SU-DHL-6 (cell line): ENCODE measurements at regions not wholly inside any gene's neighbourhood (a gene's known extent, or its start where the extent isn't known, plus 50 kb on each side); places are given as distances from the start of the nearest gene placed in this dataset.

Experiments
- H2AFZ ChIP-seq: fragments of 200-600 bp; sonication (generic); 2 replicates; pipeline ENCODE4 v1.6.1; 2014; ENCODE audit warnings: low read depth, mild to moderate bottlenecking, moderate library complexity, mixed read lengths, antibody characterized with exemption, low read length; ENCODE audit not compliant: severe bottlenecking
- H3F3A ChIP-seq: fragments of 200-600 bp; shearing (Covaris generic); 2 replicates; pipeline ENCODE4 v1.6.0; 2016; ENCODE audit warnings: antibody characterized with exemption, mild to moderate bottlenecking; ENCODE audit not compliant: insufficient read depth
- H3K27ac ChIP-seq: fragments of 200-600 bp; sonication (generic); 2 replicates; pipeline ENCODE4 v1.5.1; 2016; ENCODE audit warnings: low read depth, mild to moderate bottlenecking, low read length, moderate library complexity, mixed read lengths
- H3K27me3 ChIP-seq: fragments of 200-600 bp; sonication (generic), shearing (Covaris generic); 2 replicates; pipeline ENCODE4 v1.6.0; 2014; ENCODE audit warnings: mild to moderate bottlenecking, low read length
- H3K36me3 ChIP-seq: fragments of 200-600 bp; sonication (generic); 2 replicates; pipeline ENCODE4 v1.6.1; 2014; ENCODE audit warnings: mild to moderate bottlenecking, low read length, mixed read lengths
- H3K4me2 ChIP-seq: fragments of 300-600, 200-600 bp; shearing (Covaris generic), sonication (generic); 2 replicates; pipeline ENCODE4 v1.6.0; 2014; ENCODE audit warnings: low read length, low read depth, mild to moderate bottlenecking; ENCODE audit not compliant: poor library complexity, severe bottlenecking
- H3K4me3 ChIP-seq: fragments of 200-600 bp; sonication (generic); 2 replicates; pipeline ENCODE4 v1.5.1; 2014; ENCODE audit warnings: antibody characterized with exemption, low read length, mild to moderate bottlenecking, mixed read lengths; ENCODE audit not compliant: insufficient read depth, poor library complexity, severe bottlenecking
- H3K79me2 ChIP-seq: fragments of 200-600 bp; sonication (generic); 2 replicates; pipeline ENCODE4 v1.6.1; 2014; ENCODE audit warnings: mild to moderate bottlenecking, low read length, moderate library complexity; ENCODE audit not compliant: insufficient read depth
- H3K9ac ChIP-seq: fragments of 200-600 bp; sonication (generic); 2 replicates; pipeline ENCODE4 v1.7.0; 2014; ENCODE audit warnings: mild to moderate bottlenecking, low read length
- H3K9me2 ChIP-seq: fragments of 200-600 bp; sonication (generic); replicated peaks from 2 replicates; pipeline ENCODE4 v1.6.1; 2014; ENCODE audit warnings: low read length; ENCODE audit not compliant: insufficient read depth
- H3K9me3 ChIP-seq: fragments of 200-600 bp; sonication (generic); 2 replicates; pipeline ENCODE4 v1.6.1; 2014; ENCODE audit warnings: low read length, mixed read lengths; ENCODE audit not compliant: insufficient read depth
- H4K20me1 ChIP-seq: fragments of 200-600 bp; sonication (generic); 2 replicates; pipeline ENCODE4 v1.6.1; 2014; ENCODE audit warnings: low read depth, mild to moderate bottlenecking, antibody characterized with exemption, low read length, moderate library complexity, mixed read lengths
- EZH2phosphoT487 ChIP-seq: fragments of 200-600 bp; sonication (generic), shearing (Covaris generic); conservative IDR thresholded peaks from 2 replicates; pipeline ENCODE4 v1.6.1; 2018; ENCODE audit warnings: mild to moderate bottlenecking, antibody characterized with exemption, low read length, moderate library complexity, mixed read lengths
- TF ChIP-seq, protein P1 (sequence below): fragments of 200-600 bp; sonication (generic); IDR thresholded peaks from one replicate; pipeline ENCODE4 v1.5.1; 2017; ENCODE audit warnings: antibody characterized with exemption, mild to moderate bottlenecking, low read length, moderate library complexity; ENCODE audit not compliant: insufficient read depth, poor library complexity, severe bottlenecking

DNA sequence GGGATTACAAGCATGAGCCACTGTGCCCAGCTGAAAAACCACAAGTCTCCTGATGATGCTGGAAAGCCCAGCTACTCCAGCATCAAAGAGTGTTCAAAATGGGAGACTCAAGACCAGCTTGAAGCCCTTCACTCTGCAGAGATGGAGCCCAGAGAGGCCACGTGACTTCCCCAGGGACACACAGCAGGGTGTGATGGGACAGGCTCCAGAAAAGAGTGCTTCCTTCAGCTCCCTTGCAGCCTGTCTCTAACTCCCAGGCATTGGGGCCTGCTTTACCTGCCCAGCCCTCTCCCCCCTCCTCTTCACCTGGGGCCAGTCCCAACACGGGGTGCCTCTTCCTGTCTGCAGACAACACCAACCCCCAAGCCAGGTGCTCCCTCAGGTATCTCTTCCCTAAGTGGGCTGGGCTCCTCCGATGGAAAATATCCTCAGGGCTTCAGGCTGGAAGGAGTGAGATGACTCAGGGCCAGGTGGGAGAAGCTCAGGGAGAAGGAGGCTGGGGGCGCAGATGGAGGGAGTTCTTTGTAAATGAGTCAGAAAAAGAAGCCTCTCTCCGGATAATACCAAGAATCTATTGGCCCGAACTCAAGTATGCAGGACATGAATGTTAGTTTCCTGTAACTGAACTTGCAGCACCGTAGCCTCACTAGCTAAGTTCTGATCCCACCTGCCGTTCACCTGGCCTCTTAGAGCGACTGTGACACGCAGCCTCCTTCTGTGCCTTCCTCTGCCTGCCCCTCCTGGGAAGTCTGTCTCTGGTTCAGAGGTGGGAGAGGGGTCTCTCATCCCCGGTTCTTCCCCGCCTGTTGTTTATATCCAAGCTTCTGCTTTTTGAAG lies 326.6 kb downstream of the MN1 start:
- Histone ChIP-seq H3K9ac (no peak overlapping the region), H3K4me2 (no peak overlapping the region)

GRCh38 chr22:27475548-27475897 lies 326.0 kb downstream of the MN1 start:
- Histone ChIP-seq H3K36me3 (no peaks in the 10 kb centered on the region), H3K9me3 (no peaks in the 10 kb centered on the region), H3F3A (no peaks in the 10 kb centered on the region), H3K27ac (no peak overlapping the region), H3K9ac (no peak overlapping the region), H3K4me3 (no peak overlapping the region), H3K9me2 (no peaks in the 10 kb centered on the region), H3K27me3 (no peaks in the 10 kb centered on the region), H3K4me2 (no peak overlapping the region), H2AFZ (no peak overlapping the region), H4K20me1 (no peaks in the 10 kb centered on the region), H3K79me2 (no peaks in the 10 kb centered on the region)
- no peak for TF ChIP-seq EZH2phosphoT487
- TF ChIP-seq, protein P1, sequence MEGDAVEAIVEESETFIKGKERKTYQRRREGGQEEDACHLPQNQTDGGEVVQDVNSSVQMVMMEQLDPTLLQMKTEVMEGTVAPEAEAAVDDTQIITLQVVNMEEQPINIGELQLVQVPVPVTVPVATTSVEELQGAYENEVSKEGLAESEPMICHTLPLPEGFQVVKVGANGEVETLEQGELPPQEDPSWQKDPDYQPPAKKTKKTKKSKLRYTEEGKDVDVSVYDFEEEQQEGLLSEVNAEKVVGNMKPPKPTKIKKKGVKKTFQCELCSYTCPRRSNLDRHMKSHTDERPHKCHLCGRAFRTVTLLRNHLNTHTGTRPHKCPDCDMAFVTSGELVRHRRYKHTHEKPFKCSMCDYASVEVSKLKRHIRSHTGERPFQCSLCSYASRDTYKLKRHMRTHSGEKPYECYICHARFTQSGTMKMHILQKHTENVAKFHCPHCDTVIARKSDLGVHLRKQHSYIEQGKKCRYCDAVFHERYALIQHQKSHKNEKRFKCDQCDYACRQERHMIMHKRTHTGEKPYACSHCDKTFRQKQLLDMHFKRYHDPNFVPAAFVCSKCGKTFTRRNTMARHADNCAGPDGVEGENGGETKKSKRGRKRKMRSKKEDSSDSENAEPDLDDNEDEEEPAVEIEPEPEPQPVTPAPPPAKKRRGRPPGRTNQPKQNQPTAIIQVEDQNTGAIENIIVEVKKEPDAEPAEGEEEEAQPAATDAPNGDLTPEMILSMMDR: no peak

More for the DNA sequence above, 326.6 kb downstream of the MN1 start:
- Histone ChIP-seq H3K9me3 (no peaks in the 10 kb centered on the region), H3K9me2 (no peaks in the 10 kb centered on the region), H3K27ac (no peak overlapping the region), H3K36me3 (no peaks in the 10 kb centered on the region), H3F3A (no peaks in the 10 kb centered on the region), H2AFZ (no peak overlapping the region), H3K4me3 (no peak overlapping the region), H3K27me3 (no peaks in the 10 kb centered on the region), H3K79me2 (no peaks in the 10 kb centered on the region), H4K20me1 (no peaks in the 10 kb centered on the region)
- TF ChIP-seq EZH2phosphoT487: no peak
- TF ChIP-seq, protein P1: no peak

- Histone ChIP-seq H3K4me2 (no peak overlapping the region), H3K27ac (no peak overlapping the region), H2AFZ (no peak overlapping the region), H3K9ac (no peak overlapping the region), H3K36me3 (no peaks in the 10 kb centered on the region), H3K9me2 (no peaks in the 10 kb centered on the region), H4K20me1 (no peaks in the 10 kb centered on the region), H3K79me2 (no peaks in the 10 kb centered on the region), H3K27me3 (no peaks in the 10 kb centered on the region), H3F3A (no peaks in the 10 kb centered on the region), H3K4me3 (no peak overlapping the region), H3K9me3 (no peaks in the 10 kb centered on the region)
- TF ChIP-seq, protein P1: no peak
- TF ChIP-seq EZH2phosphoT487: no peak
Observed at GRCh38 chr22:27476318-27476717, 325.2 kb downstream of the MN1 start.
